ENCODE measurements at regions not wholly inside any gene's neighbourhood (a gene's known extent, or its start where the extent isn't known, plus 50 kb on each side); places are given as distances from the start of the nearest gene placed in this dataset.
"Not testable (repeated sequence)": the region's sequence is repeated elsewhere in the genome, so short reads cannot be mapped to it uniquely, and the experiment has no call there.

DNA sequence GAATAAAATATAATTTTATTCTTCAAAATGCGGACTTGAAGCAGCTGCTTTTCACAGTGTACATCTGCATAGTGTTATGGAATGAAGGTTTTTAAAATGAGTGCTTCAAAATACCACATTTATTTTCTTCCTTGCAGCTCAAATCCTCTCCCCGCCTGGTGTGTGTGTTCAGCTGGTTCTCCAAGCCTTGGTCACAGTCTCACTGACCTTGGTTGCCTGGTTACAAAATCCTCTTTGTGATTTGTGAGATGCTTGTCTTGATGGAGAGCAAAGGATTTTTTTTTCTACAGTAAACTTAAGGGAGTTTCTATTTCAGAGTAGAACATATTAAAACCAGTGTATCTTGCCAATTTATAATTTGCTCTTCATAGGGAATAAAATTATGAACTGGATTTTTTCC lies 139.2 kb downstream of the PCDH18 start:
- no peak for DNase-seq

DNA sequence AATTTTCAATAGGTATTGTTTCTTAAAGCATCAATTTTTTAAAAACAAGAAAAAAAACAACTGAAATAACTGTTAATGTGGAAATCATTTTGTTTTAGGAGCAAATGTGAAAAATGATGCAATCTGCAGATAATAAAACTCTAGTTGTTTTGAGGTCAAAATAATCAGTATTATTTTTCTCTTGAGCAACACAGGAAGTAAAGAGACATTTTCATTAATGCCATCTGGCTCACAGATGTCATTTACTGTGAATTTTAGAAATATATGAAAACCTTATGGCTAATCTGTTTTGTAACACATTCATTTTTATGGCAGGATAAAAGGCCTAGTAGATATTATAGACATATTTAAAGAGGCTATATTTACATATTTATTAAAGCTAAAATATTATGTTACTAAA lies 141.6 kb downstream of the PCDH18 start:
- DNase-seq: no peak

DNA sequence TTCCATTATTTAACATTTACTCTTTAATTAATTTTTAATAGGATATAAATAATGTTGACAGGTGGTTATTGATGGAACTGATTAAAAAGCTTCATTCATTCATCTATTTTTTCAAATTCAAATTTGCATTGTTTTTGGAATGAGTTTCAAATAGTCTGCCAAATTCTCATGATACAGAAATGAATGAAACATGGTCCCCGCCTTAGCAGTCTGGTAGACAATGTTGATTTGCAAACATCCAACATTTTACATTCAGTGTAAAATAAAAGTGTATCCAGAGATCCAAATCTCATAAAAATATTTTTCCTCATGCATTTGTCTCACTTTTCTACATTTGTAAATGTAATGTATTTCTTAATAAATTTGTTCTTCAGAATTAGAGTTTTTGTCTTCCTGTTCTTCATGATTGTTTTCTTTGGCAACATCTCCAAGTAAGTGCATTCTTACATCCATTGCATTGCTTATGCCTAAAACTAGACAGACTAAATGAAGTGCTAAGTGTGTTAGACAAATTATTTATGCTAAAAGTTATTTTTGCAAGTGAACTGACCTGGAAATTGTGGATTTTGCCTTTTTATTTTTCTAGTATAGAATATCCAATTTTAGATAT lies 142.3 kb downstream of the PCDH18 start:
- DNase-seq: no peak

DNA sequence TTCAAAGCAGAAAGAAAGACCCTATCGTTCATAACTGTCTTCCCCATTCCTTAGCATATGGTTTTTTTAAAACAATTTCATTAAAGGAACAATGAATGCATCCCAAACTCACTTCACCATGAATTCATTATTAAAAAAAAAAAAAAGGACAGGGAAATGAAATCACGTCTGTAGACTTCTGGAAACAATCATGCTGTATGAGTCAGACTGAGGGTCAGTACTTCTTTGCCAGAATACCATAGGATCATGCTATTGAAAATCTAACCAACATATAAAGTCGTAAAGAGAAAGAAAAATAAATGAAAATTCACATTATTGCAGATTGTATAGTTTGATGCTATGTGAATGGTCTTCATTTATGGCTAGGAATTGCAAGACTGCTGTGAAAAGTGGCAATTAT lies 144.4 kb downstream of the PCDH18 start:
- DNase-seq: no peak

DNA sequence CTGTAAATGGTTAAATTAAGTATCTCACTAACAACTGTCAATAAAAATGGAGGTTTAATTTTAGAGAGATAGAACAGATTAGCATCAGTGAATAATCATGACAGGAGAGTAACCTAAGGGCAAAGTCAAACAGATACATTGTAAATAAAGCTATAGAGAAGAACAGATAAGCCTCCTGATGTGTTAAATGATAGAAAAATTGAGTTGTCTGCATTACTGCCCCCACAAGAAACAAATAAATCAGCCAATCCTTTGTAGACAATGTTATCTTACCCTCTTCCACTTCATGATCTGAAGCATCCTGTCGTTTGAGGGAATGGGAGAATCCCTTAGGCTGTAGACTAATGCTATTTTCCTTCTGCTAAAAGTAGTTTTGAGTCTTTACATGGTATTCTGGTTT lies 147.8 kb downstream of the PCDH18 start:
- DNase-seq: no peak

DNA sequence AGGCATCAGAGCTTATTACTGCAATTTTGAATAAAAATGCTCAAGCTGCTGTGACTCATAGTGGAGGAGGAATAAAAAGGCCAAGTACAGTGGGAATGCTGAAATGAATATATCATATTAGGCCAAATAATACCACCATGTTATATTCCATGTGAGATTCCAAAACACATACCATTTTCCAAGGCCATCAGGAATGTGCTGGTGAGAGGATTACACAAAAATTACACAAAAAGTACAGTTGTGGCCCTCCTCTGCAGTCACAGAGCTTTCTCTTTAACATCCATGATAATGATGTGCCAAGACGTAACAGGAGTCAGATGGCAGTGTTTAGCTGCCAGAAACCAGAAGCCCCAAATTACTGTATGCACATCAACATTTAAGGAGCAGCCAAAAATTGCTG lies 153.5 kb downstream of the PCDH18 start:
- no peak for DNase-seq

DNA sequence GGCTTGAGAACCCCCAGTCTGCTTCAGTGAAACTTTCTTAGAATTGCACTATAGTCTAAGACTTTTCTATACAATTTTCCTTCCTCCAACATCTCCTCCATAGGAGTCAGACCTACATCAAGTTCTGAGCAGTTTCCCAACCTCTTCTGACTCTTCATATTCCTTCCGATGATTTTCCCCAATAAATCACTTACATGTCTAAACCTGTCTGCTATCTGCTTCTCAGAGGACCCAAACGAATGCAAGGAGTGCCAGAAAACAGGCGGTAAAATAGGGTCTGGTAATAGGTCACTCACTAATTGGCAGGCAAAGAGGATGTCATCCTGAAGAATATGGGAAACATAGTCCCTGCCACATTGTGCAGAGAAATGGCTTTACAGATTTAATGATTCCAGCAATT lies 153.9 kb downstream of the PCDH18 start:
- DNase-seq: no peak

DNA sequence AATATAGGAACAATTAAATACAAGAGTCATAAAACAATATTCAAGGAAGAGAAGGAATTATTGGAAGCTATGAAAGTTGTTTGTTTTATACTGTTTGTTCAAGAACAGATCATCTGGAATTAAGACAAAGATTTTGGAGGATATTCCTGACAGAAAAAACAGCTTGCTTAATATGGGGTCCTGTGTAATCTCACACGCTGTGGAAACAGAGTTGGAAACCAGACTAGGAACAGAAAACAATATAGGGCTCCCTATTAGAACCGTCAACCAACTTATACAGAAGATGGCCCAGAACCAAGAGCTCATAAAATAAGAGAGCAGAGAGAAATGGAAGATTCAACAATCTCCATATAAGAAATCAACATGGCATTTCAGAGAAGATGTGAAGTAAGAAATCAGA lies 156.0 kb downstream of the PCDH18 start:
- DNase-seq: no peak

DNA sequence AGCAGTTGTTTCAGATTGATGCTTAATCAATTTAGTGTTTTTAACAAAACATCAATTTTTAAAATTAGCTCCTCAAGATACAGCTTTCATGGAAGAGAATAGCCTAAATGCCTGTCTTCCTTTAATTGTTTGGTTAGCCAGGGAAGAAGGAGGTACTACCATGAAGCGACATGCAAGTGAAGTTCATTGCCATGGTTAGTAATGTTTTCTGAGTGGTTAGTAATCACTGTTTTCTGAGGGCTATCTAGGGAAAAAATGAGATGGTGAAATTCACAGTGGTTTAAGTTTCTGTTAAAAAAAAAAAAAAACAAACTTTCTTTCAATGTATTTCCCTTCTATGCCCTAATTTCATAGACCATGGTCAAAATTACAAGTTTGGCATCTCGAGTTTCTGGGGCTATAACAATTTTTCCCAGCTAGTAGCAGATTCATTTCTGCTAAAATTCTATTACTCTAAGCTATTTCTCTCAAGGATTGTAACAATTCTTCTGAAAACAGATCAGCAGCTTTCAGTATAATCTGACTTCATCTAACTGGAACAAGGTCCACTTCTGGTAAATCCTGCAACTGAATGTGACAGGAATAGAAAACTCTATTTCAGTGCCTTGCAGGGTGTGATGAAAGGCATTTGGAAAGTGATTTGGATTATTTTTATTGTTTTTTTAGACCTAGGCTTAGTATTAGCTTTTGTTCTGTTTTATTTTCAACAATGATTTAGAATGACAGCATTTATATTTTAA lies 157.0 kb downstream of the PCDH18 start:
- no peak for DNase-seq

DNA sequence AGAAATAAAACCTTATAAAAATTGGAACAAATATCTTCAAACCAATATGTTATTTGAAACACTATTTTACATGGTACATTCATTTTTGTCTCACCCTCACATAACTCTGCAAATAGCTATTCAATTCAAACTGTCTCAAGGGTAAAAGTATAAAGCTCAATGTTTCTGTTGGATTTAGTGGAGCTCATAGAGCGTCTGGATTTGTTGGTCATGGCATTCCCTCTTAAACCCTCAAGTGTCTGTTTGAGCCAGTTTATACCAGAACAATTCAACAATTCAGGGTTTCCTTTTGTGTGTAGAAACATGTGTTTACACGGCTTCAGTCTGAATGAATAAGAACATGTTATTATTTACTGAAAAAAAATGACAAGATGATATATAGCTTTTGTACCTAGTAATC lies 161.6 kb downstream of the PCDH18 start:
- DNase-seq: no peak

DNA sequence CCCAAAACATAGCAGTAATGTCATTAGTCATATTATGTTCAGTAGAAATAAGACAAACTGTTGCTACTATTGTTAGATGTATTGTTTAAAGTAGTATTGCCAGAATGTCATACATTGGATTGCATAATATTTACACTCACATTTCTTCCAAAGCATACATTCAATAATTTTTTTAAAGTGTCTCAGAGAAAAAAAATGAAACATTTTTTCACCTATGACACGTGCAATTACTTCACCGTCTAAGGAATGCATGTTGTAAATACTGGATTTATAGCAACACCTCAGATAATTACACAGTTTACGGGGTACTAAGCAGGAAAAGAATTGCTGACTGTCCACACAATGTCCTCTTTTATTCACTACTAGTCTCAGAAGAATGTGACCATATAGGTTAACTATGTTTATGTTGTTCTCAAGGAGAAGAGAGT lies 162.1 kb downstream of the PCDH18 start:
- DNase-seq: no peak

DNA sequence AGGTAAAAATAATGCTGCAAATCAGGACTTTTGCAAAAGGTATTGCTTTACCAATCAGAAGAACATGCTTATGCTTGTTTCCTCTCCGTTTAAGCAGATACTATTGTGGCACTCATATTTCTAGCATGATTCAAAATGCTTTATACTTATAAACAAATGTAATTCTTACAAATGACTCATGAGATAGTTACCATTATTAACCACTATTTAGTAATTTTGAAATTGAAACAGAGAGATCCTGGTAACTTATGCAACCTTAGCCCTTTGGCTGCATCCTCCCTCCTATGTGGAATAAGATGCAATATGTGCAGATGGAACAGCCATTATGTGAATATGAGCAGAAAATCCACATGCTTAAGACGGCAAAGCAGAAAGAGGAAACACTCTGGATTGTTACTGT lies 164.7 kb downstream of the PCDH18 start:
- DNase-seq: no peak

DNA sequence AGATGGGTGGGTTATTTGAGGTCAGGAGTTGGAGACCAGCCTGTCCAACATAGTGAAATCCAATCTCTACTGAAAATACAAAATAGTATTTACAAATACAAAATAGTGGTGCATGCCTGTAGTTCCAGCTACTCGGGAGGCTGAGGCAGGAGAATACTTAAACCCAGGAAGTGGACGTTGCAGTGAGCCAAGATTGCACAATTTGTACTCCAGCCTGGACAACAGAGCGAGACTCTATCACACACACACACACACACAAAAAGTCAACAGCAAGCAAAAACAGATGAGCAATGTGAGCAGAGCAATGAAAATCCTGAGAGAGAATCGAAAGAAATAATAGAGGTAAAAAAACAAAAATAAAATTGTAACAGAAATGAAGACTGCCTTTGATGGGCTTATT lies 168.8 kb downstream of the PCDH18 start:
- DNase-seq: no peak

DNA sequence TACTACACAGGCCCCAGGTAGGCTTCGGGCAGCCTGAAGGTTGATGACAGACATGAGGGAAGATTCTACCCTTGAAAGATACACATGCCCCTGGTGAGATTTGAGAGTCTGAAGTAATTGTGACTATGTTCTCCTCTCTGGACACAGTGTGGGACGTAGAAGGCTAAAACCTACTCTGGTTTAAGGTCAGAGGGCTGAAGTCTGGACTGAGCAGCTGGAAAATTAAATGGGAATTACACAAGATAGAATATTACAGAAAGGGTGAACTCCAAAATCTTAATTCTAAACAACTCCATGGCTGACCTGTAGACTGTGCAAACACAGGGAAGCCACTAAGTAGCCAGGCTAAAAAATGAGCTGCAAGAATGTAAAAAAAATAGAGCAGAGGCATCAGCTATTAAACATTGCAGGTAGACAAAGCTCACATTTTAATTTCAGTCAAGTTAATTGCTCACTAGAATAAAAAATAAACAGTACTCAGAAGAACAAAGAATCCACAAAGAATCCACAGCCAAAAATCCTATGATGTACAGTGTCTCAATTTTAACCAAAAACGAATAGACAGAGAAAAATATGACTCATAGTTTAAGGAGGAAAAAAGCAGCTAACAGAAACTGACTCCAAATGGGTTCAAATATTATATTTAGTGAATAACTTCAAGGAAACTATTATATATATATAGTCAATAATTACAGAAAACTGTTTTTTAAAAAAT lies 170.4 kb downstream of the PCDH18 start:
- no peak for DNase-seq

DNA sequence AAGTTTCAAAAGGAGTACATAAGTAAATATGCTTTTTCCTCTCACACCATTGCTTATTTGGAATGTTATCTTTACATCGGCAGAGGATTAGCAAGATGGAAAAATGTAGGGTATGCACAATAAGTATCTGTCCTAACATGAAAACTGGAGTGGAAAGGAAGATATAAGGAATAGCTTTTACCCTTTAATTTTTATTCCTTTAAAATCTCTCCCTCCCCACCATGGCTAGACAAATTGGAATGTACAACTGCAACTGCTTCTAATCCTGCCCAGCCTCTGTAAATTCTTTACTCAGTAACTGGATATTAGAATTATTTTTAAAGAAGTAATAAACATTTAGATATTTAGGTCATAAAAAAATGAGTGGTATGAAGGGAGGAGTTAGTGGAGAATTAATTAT lies 171.5 kb downstream of the PCDH18 start:
- DNase-seq: no peak

DNA sequence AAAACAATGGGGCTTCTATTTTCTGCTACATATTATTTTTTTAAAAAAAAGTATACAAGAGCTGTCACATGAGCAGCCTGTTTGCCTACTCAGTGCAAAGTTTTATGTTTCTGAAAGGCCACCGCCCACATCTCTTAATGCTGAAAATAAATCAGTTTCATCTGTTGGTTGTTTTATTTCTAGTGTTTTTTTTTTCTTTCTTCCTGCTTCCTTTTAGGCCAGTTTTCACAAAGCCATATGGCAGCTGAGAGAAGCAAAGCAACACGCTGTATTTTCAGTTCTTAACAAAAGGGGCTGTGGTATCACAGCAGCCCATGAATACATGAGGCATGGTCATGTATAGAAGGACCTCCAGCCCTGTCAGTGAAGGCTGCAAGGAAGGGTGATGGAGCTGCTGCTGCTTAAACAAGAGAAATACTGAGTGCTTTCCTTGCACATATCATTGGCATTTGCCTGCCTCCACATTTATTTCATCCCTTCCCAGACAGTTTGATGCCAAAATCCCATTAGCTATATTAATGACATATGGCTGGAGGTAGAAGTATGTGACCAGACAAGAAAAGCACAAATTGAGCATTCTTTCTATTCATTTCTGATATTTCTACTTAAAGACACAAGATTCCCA lies 172.5 kb downstream of the PCDH18 start:
- no peak for DNase-seq

DNA sequence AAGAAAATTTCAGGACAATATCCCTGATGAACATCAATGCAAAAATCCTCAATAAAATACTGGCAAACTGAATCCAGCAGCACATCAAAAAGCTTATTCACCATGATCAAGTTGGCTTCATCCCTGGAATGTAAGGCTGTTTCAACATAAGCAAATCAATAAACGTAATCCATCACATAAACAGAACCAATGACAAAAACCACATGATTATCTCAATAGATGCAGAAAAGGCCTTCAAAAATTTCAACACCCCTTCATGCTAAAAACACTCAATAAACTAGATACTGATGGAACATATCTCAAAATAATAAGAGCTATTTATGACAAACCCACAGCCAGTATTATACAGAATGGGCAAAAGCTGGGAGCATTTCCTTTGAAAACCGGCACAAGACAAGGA lies 177.7 kb downstream of the PCDH18 start:
- DNase-seq: not testable (repeated sequence)

DNA sequence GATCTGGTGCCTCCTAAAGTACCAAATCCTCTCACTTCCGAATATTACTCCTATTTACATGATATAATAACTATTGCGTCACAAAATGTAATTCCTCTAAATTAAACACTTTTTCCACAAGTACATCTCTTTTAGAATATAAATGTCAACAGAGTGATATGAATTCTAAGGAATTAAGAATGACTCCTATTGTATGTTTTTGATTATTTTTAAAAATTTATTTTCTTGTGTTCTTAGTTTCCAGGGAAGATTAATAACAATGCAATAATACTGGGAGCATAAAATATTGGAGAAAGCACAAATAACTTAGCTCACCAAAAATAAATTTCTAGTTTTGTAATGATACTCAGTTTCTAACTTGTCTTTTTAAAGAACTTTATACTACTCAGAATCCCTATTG lies 184.9 kb downstream of the PCDH18 start:
- no peak for DNase-seq

DNA sequence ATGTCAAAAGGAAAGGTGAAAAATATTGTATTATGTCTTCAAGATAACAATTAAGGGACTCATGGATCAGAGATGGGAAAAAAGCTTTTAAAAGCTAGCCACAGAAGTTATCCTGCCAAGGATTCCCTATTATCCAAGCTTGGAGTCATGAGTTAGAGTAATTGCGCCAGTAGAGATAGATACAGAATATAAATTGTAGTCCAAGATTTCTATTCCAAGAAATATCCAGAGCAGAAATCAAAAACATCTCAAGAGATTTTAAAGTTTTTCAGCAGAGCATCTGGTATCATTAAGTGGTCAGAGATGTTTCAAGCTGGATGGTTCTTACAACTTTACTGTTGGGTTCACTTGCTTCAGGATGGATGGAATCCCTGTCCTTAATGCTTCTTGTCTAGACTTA lies 186.7 kb downstream of the PCDH18 start:
- no peak for DNase-seq

DNA sequence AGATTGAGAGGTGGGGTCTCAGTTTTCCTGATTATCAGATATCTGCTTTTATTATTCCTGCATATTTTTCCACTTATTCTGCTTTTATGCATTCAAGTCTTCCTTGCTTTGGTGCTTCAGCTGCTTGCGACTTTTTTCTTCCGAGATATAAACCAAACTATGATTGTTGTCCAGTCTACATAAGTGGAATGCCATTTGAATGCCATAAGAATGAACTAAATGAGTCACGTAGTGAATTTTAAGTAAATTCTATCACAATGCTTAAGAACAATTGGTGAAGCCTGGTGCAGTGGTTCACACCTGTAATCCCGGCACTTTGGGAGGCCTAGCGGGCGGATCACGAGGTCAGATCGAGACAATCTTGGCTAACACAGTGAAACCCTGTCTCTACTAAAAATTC lies 189.1 kb downstream of the PCDH18 start:
- no peak for DNase-seq

DNA sequence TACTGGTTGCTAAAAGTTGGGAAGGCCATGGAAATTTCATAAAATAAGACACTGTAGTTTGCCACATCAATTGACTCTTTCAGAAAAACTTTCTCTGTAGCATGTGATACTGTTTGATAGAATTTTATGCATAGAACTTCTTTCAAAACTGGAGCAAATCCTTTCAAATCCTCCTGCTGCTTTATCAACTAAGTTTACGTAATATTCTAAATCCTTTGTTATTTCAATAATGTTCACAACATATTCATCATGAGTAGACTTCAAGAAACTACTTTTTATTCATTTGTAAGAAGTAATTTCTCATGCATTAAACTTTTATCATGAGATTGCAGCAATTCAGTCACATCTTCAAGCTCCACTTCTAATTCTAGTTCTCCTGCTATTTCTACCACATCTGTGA lies 199.3 kb downstream of the PCDH18 start:
- no peak for DNase-seq

DNA sequence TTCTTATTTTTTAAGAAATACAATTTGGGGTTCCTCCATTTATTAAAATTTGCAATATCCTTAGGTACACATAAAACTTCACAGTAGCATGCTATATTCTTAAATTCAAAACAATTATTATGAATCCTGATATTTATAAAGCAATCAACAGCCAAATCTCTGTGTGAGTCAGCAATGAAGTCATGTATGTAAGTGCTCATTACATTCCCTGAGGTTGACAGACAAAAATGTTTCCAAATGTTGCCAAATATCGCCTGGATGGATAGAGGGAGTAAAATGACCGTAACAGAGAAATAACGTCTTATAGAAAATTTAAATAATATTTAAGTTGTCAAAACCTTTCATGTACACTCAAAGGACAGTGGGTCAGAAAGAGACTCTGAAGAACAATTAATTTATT lies 220.0 kb downstream of the PCDH18 start:
- no peak for DNase-seq

DNA sequence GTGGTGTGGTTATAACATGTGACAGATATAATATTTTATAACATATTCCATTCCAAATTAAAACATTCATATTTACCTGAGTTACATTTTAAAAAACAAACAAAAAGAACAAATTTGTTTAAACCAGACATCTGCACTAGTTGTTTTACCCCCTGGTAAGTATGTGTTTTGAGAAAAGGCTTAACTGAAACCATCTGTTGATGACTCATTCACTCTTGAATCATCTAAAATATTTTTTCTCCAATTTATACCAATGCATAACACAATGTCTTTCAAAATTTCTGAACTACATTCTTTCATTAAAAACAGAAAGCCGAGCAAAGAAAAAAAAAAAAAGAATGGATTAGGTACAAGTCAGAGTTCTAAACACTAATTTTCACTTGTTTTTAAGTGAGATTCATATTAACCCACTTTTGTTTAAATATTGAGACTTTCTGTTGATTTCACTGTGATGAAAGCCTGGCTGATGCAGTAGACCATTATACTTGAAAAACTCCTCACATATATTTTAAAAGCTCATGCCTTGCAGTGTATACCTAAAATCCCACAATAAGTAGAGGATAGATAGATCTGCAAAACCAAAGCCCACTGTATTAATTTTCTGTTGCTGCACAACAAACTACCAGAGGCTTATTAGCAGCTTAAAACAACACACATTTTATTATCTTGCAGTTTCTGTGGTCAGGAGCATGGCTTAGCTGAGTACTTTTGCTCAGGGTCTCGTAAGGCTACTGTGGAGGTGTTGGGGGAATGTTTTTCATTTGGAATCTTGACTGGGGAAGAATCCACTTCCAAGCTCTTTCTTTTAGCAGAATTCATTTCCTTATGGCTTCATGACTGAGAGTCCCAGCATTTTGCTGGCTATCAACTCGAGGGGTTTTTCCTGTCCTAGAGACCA lies 221.5 kb downstream of the PCDH18 start:
- no peak for DNase-seq
